NCI-H2196 treated with DMSO at 0.1 percent for 48 hours (cell line): ENCODE measurements at regions not wholly inside any gene's neighbourhood (a gene's known extent, or its start where the extent isn't known, plus 50 kb on each side); places are given as distances from the start of the nearest gene placed in this dataset.

ENCODE experiments used
- DNase-seq: peaks from one replicate; lab custom pipeline; 2025; ENCODE audit not compliant: unreplicated experiment; lab: John Stamatoyannopoulos, UW

DNA sequence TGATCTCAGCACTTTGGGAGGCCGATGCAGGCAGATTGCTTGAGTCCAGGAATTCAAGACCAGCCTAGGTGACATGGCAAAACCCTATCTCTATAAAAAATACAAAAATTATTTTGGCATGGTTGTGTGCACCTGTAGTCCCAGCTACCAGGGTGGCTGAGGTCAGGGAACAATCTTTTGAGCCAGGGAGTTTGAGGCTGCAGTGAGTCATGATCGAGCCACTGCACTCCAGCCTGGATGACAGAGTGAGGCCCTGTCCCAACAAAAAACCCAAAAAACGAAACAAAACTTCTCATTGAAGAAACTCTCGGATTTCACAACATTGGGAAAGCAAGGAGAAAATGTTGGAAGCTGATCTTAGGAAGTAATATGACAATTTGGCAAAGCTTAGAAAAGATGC is 317.3 kb upstream of the MGAT5 start:
- no peak for DNase-seq

DNA sequence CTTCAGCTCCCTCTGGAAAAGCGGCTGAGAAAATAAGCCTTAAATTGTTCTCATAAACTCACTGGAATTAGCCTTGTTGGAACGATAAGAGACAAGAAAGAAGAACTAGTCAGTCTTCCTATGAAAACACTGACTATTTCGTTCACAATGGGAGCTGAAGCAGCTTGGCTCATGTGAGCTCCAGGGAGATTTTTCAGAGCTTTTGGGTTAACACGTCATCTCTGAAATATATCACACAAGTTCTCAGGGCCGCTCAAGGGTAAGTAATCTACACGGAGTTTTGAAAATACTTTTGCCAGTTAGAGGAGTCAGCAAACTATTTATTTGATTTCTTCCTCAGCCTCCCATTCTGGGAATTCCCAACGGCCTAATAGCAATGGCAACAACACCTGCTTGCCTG is 316.2 kb upstream of the MGAT5 start:
- DNase-seq: no peak

DNA sequence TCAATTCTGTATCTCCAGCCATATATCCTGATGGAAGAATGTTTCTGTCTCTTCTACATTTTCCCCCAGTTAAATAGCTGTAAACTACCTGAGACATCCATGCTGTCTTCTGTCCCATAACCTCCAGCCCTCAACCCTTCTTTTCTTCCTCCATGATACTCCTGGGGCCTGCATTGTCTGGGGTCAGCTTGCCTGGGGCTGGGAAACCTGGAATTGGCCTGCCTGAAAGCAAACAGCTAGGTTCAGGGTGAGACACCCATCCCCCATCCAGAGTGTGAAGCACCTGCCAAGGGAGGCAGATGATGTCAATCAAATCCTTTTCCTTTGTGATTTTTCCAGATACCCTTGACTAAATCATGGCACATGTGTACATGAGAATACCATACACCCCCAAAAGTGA is 313.7 kb upstream of the MGAT5 start:
- no peak for DNase-seq

DNA sequence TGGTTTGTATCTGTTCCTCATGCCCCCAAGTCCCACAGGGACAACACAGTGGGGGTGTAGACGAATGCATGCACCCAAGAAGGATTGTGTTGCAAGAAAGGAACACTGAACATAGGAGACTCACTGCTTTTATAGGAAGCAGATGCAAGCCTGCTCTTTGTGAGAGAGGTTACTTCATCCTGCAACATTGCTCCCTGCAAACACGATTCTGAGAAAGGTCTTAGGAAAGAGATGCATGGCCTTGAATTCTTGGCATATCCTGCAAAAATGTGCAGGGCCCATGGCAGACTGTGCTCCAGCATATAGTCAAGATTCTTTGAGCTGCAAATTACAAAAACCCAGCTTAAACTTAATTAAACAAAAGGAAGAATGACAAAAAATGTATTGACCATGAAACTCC is 312.2 kb upstream of the MGAT5 start:
- DNase-seq: no peak

DNA sequence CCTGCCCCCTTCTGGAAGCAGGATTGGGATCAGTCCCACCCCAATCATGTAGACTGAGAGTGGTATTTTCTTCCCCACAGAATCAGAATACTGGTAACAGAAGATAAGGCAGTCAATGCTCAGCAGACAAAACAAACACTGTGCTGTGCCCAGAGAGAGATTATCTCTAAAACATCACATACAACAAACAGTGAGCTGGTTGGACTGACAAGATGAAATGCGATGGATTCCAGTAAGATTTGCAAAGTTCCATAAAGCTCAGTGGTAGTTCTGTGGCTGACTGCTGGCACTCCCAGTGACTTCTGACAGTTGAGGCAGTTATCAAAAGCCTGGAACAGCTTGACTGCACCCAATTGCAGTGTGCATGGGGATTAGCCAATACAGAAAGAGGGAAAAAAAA is 311.5 kb upstream of the MGAT5 start:
- DNase-seq: no peak

DNA sequence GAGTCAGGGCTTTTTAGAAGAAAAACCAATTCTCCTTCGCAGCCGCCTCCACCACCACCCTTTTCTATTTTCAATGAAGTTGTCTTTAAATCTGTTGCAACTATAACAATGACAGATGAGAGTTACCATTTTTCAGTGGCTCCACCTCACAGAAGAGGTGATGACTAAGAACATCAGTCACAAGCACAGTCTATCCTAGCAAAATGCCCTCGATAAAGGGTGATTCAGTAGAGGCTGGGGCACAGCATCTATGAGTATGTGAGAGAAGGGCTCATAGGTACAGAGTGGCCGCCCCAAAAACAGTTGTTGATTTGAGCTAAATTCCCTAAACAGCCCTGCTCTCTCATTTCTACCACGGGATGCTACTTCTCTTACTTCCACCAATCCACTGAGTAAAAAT is 310.8 kb upstream of the MGAT5 start:
- no peak for DNase-seq

DNA sequence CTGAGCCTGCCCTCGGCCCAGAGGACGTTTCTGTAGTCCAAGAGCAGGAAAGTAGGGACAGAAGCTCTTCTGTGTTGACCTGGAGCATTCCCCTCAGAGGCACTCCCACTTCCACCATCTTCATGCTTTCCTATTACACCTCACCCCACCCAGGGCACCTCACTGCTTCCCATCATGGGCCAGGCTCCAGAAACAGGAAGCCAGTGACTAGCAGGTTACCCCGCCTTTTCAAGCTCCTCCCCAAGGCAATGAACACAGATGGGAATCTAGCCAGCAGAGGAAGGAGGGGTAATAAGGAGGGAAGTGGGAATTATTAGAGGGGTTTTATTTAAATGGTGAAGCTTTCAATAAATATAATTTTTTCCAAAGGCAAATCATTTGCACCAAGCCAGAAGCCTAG is 308.8 kb upstream of the MGAT5 start:
- no peak for DNase-seq

DNA sequence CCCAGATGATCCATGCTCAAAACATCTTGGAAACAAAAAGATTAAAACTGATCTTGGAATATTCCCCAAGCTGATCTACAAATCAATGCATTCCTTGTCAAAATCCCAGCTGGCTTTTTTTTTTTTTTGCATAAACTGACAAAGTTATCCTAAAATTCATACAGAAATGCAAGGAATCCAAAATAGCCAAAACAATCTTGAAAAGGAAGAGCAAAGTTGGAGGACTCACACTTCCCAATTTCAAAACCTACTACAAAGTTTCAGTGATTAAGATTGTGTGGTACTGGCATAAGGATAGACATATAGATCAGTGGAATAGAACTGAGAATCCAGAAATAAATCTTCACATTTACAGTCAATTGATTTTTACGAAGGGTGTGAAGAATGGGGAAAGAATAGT is 306.8 kb upstream of the MGAT5 start:
- DNase-seq: no peak

DNA sequence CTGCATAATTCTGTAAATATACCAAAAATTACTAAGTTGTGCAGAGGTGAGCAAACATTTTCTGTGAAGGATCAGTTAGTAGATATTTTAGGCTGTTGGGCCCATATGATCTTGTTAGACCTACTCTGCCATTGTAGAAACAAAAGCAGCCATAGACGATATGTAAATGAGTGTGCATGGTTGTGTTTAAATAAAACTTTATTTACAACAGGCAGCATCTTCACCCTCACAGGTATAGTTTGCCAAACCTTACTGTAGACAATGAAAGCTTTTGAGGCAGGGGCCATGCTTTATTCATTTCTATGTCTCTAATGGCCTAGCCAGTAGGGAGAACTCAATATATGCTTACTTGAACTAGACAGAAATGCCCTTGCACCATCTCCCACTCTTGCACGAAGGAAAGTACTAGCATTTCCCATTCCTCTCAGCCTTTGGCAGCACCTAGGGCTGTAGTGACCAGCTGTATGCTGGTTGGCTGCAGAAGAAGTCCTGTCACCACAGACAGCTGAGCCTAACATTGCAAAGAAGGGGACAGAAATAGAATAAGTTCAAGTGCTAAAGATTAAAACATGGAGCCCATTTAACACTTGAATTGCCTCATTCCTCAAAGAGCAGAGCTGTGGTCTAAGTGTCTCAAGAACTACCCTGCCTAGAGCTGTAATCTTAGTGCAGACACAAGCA is 305.1 kb upstream of the MGAT5 start:
- no peak for DNase-seq

DNA sequence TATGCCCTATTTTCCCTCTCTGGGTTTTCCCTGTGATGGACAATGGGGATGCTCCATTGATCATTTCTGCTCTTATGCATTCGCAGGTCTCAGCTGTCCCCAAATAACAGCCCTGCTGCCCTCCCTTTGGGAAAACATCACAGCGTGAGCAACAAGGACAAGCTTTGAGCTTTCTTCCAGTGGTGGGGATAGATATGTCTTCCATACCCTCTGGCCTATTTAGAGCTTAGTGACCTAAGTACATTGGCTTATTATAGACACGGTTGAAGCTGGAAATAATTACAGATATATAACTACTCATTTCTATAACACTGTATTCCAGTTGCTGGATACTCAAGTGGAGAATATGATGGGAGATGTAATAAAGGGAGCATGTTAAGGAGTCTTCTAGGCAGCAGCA is 304.3 kb upstream of the MGAT5 start:
- no peak for DNase-seq

DNA sequence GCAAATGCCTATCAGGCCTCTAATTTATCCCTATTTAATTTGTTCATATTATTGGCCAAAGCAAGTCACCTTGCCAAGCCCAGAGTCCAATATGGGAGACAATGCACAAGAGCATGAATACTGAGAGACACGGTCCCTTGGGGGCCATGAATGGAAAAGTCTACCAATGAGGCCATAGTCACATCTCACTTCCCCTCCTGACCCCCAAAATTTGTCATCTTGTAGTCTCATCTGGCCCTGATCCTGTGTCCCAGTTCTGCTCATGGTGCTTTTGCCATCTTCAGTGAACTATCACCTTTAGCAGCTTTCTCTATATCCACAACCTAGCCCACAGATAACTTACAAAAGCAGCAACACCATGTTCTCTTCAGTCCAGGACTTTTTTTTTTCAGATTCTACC is 302.7 kb upstream of the MGAT5 start:
- DNase-seq: no peak

DNA sequence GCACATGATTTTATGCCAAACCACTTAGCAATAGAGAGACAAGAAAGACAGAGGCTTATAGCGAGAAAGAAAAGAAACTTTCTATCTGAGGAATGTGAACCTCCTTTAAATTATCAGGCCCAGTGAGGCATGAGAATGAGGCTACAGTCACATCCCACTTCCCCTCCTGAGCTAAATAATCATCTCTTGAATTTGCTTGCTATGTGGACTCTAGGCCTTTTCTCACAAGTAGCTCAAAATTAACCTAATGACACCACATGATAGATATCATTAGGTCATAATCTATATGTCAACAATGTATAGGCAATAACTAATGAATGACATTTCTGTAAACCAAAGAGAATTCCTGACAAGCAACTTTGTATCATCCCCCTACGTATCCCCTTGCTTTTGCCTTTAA is 301.5 kb upstream of the MGAT5 start:
- no peak for DNase-seq

DNA sequence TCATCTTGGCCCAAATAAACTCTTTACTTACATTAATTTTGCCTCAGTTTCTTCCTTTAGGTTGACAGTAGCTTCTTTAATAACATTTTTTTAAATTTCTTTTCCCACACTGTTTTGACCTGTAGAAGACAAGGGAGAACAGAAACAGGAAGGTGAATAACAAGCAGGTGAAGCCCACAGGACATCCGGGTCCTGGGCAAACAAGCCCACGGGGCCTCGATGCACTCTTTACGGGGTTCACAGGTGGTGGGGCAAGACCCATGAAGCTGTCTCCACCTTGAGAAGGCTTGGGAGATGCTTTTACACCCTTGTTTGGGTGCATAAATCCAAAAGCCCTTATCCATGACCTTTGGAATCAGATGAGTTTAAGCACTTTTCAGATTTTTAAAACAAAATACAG is 301.0 kb upstream of the MGAT5 start:
- no peak for DNase-seq

DNA sequence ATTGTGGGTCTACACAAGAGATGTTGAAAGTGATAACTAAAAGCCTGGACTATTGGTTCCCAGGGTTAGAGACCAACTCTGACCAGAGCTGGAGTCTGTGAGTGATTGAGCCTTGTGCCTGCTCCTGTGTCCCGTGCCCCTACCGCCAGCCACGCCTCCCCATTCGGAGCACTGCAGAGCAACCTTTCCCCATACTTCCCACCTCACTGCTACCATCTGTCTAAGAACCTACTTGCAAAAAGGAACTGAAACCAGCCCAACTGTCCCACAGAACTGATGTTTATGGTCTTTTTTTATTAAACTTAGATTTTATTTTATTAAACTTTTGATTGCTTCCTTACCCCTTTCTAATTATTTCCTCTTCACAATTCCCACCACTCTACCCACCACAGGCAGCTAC is 300.3 kb upstream of the MGAT5 start:
- no peak for DNase-seq

DNA sequence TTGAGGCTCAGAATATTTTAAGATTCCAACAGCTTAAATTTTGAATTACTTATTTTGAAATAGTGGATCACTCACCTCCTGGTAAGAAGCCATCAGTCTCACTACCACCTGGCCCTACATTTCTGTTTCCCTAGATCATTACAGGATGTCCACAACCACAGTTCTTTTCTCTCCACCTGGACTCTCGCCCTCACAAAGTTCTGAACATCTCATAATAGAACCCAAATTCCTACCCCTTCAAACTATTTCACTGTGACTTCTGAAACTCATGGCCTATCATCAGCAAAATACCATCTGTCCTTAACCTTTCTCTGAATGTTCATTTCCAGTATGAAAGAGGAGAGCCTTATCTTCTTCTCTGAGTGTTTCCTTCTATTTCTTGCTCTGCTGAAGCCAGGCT is 299.2 kb upstream of the MGAT5 start:
- DNase-seq: no peak

DNA sequence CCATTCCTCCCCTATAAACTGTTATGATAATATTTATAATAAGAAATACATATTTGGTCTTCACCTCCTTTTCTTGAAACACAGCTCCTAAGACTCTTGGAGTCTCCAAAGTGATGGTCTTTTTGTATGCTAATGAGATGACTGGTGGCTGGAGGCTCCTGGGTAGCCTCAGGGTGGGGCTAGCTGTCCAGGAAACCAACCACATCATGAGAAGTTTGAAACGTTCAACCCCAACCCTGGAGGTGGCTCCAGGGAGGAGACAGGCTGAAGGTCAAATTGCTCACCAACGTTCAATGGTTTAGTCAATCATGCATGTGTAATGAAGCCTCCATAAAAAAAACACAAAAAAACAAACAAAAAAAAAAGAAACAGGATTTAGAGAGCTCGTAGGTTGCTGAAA is 298.7 kb upstream of the MGAT5 start:
- no peak for DNase-seq

DNA sequence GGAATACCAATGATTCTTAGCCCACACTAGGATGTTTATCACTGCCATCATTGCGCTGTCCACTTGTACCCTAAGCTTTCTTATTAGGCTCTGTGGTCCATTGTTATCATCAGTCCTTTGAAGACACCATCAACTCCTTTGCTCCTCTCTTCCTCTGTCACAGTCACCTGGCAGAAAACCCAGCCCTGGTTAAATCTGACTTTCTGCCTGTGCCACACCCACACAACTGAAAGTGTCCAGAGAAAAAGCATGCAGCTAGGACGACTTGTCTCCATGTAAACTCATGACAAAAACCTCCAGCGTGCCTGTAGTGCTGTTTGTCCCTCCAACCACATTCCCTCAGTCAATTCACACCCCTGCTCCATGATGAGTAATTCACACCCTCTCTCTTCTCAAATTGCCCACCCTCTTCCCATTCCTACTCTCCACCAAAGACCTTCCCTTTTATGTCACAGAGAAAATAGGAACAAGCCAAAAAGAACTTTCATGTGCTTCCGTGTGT is 297.4 kb upstream of the MGAT5 start:
- no peak for DNase-seq

DNA sequence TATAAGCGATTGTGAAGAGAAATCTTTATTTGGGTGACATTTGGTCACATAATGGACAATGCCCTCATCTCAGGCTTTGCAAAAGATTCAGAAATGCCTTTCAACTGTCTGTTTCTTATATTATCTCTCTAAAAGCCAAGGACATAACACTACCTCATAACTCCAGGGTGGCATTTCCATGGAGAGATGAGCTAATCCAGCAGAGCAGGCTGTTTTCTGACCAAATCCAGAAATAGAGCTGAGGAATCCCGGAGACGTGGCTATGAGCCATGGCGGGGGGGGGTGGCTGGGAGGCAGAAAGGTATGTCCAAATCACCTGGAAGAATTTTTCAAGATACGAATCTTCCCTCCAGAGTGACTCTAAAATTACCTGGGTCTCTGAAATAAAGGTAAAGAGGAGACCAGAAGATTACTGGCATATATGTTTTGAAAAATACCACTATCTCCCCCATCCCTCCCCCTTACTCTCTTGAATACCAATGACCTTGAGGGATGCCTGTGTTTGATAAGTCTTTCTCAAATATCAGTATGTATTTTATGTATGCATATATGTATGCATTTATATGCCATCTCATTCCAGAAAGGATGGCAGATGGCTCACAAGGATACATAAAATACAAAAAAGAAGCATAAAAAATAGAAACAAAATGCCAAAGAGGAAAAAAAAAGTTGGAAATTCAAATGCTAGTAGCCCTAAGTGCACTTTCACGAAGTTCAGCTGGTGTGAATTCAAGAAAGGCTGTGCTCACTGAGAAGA is 296.0 kb upstream of the MGAT5 start:
- DNase-seq: no peak

DNA sequence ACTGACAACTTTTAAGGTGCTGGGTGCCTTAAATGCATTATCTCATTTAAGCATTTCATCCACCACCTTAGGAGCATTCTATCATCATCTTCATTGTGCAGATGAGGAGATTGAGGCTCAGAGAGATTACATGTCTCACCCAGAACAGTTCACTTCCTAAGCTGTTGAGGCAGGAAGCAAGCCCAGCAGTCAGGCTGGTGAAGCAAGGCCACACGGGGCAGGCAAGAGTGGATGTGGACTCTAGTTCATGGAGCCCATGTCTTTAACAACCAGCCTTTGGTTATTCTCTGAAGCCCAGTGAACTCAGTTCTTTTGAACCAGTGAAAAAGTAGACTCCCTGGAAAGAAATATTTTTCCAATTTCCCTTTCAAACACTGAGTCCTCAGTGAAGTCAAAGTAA is 294.8 kb upstream of the MGAT5 start:
- DNase-seq: no peak

DNA sequence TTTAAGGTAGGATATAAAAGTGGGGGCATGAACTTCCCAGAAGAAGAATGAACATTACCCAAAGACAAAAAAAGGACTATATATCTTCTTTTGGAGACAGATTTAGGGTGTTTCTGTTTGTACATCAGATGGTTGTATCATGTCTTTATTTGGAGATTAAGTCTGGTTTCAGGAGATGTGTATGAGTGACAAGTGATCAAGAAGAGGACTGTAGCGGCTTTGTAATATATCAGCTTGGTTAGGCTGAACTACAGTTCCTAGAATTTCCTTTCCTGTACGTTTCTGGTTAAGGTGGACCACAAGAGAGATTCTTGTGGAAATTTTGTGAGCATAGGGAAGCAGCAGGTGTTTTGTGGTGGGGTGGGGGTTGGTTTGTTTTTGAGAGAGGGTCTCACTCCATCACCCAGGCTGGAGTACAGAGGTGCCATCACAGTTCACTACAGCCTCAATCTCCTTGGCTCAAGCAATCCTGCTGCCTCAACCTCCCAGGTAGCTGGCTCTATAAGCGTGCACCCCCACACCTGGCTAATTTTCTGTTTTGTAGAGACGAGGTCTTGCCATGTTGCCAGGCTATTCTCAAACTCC is 287.1 kb upstream of the MGAT5 start:
- no peak for DNase-seq

DNA sequence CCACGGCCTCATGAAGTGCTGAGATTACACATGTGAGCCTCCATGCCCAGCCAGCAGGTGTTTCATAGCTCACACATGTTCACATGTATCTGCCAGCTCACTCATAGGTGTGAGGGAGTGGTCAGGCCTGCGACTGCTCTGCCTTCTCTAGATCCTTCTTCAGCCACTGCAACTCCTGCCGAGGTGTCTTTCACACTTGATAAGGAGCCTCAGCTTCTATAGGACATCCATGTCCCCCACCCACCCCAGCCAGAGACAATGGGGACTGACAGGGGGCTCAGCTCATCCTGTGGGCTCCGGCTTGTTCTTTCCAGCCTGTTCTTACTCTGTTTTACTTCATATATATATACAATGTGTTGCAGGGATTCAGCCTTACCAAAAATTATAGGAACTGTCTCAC is 286.5 kb upstream of the MGAT5 start:
- DNase-seq: no peak

DNA sequence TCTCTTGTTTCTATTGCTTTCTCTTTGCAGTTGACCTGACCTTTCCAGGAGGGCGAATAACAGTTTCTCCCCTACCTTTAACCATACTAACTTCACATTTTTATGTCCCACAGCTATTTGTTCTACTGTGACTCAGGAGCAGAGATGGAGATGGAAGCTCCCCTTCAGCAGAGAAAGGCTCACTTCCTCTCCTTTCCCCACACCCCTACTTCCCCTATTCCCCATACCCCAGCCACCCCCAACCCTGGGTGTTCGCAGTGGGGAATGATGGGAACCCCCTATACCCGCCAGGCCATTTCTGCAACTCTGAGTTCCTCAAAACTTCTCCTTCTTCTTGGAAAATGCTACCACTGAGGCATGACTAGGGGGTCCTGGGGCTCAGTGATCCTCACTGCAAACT is 285.4 kb upstream of the MGAT5 start:
- no peak for DNase-seq
